ENCODE measurements at regions not wholly inside any gene's neighbourhood (a gene's known extent, or its start where the extent isn't known, plus 50 kb on each side); places are given as distances from the start of the nearest gene placed in this dataset.

- TF ChIP-seq CTCF (IDR thresholded peaks at IDR 0.05 in 2 of 3, conservative IDR thresholded peaks at IDR 0.05 in 1 of 3; ENCODE audit: control insufficient read depth in 2 of 3, extremely low read depth in 1 of 3, insufficient read depth in 1 of 3, low read depth in 3 of 3, low read length in 3 of 3) (no peak), EZH2 (IDR thresholded peaks at IDR 0.05; ENCODE audit: borderline replicate concordance, control insufficient read depth, low read depth, low read length) (no peak), CREB1 (IDR thresholded peaks at IDR 0.05; ENCODE audit: low read depth) (no peak), HDGF (IDR thresholded peaks at IDR 0.05) (no peak), POLR2A (IDR thresholded peaks at IDR 0.05; ENCODE audit: low read depth, low read length) (no peak), ZBTB33 (IDR thresholded peaks at IDR 0.05) (no peak), CUX1 (IDR thresholded peaks at IDR 0.05; ENCODE audit: insufficient replicate concordance, low read depth, low read length) (no peak), FOS (IDR thresholded peaks at IDR 0.05; ENCODE audit: borderline replicate concordance, extremely low read depth, insufficient read length) (no peak), REST (IDR thresholded peaks at IDR 0.05; ENCODE audit: low read depth, low read length) (no peak), SIN3A (IDR thresholded peaks at IDR 0.05; ENCODE audit: low read depth, low read length) (no peak), BCL11A (IDR thresholded peaks at IDR 0.05; ENCODE audit: low read depth, low read length) (no peak), NFIC (IDR thresholded peaks at IDR 0.05; ENCODE audit: low read depth, low read length) (no peak)
Observed at GRCh38 chr18:59050661-59051057, 89.0 kb upstream of the SEC11C start.
